GM21515 (cell line): ENCODE measurements at regions not wholly inside any gene's neighbourhood (a gene's known extent, or its start where the extent isn't known, plus 50 kb on each side); places are given as distances from the start of the nearest gene placed in this dataset.

Experiments used
- ATAC-seq: cut with Tn5 transposase; IDR thresholded peaks from one replicate; pipeline ENCODE4 v1.9.1; 2021; ENCODE audit not compliant: unreplicated experiment

DNA sequence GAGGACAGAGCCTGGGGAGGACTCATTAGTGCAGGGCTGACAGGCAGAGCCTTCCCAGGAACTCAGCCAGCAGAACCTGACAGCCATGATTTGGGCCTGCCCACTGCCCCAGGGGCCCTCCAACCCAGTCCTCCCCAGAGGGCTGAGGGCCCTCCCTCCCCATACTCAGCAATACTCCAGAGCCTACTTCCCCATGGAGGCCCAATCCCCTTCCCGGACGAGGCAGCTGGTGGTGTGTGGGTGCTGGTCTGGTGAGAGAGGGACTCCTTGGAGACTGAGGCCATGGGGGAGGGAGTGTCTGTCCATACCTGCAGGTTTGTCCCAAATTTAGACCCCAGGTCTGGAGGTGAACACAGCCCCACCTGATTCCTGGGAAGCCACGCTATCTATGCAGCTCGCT is 120.9 kb upstream of the MLN start:
- ATAC-seq: no peak

DNA sequence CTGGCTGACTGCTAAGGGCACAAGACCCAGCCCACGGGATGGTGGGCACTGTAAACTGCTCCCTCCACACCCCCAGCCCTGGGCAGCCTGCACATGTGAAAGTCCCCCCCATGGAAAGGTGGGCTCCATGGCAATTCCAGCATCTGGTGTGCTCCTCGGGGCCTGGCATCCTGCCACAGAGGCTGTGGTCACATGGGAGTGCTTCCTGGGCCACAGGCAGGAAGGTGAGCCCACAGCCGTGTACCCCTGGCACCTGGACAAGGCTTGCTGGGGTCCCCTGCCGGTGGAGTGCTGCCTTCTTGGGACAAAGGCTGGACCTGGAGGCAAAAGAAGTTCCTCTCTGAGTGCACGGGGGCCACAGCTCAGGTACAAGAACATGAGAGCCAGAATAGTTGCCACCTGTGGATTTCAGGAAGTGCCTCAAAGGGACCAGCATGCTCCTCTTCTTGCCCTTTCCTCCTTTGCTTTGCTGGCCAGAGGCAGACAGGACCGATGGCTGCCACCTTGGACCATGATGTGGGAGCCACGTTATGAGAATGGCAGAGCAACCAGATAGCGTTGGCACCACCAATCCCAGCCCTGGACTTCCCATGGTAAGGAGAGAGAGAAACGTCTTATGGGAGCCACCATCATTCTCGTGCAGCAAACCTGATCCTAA is 120.2 kb upstream of the MLN start:
- ATAC-seq: no peak

GRCh38 chr6:33921745-33922144 is 117.9 kb upstream of the MLN start:
- no peak for ATAC-seq

- ATAC-seq: no peak
These were observed 114.4 kb upstream of the MLN start for GRCh38 chr6:33918175-33918695.

DNA sequence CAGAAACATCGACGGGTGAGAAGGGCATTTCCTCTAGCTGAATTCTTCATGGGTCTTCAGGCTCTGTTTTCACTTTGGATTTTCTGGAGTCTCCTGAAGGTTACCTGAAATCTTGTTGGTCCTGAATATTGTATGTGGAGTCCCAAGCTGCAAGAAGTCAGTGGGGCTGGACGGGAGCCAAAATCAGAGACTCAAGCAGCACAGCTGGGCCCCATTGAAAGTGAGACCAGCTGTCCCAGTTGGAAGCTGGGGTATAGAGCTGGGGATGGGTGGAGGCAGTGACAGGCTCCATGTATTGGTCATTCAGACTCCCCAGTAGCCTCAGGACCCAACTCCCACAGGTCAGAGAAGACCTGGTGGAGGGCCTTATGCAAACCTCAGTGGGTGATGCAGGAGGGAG is 111.3 kb upstream of the MLN start:
- ATAC-seq: no peak

- no peak for ATAC-seq
These were observed 110.8 kb upstream of the MLN start for GRCh38 chr6:33914645-33915044.

GRCh38 chr6:33912195-33912594 is 108.4 kb upstream of the MLN start:
- no peak for ATAC-seq

DNA sequence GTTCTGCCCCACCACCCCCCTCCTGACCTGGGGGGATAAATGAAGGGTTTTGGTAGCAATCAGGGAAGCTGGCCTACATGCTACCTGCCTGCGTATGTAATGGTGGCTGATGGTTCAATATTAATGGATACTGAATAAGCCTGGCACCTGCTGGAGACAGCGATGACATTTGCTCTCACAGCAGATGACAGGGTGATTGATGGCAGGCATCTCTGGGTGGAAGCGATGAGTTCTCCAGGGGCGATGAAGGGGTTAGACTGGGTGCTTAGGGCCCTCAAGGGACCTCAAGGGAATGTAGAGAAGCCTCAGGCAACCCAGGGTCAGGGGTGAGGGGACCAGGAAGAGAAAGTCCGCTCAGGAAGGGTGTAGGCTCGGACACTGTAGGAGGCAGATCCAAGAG is 107.7 kb upstream of the MLN start:
- no peak for ATAC-seq

- no peak for ATAC-seq
These were observed 106.8 kb upstream of the MLN start for GRCh38 chr6:33910594-33910993.

GRCh38 chr6:33909737-33910136 is 105.9 kb upstream of the MLN start:
- ATAC-seq: no peak

DNA sequence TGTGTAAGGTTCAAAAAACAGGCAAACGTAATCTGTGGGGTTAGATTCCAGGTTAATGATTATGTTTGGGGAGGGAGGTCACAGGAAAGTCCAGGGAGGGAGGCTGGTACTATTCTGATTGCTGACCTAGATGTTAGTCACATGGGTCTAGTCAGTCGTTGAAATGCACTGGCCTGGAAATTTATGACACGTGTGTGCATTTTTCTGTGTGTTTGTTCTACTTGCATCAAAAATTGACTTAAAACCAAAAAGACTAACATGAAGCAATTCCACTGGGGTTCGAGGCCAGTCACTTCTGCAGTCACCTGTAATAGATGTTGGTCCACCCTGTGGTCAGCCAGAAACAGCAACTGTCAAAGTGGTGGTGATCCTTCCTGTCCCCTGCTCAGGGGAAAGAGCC is 104.2 kb upstream of the MLN start:
- ATAC-seq: no peak

DNA sequence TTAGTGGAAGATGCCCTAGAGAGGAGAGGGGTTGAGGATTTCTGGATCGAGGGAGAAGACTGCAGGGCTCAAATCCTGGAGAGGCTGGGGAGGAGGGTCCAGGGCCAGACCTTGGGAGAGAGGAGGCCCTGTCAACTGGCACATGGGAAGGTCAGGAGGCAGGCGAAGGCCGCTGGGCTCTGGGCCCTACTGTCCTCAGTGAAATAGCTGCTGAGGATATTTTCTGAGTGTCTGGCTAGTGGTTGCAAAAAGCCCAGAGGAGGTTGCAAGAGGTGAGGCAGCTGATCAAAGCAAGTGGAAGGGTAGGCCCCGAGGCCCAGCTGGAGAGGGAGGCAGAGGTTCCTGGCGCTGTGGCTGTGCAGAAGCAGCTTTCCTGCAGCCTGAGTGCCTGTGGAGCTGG is 103.4 kb upstream of the MLN start:
- ATAC-seq: no peak

DNA sequence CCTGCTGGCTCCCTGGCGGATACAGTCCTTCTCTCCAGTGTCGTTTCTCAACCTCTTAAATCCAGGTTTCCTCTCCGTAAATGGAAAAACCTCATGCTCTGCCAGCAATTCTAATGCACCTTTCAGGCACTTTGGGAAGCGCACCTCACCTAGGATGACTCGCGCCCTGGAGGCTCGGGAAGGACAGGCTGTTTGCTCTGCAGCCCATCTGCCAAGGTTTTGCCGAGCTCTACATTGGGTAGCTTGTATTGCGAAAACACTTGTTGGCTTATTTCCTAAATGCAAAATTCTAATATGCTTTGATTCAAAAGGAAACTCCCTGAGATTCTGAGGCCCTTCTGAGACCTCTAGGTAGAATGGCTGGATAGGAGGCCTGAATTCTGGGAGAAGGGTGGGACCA is 102.6 kb upstream of the MLN start:
- no peak for ATAC-seq

DNA sequence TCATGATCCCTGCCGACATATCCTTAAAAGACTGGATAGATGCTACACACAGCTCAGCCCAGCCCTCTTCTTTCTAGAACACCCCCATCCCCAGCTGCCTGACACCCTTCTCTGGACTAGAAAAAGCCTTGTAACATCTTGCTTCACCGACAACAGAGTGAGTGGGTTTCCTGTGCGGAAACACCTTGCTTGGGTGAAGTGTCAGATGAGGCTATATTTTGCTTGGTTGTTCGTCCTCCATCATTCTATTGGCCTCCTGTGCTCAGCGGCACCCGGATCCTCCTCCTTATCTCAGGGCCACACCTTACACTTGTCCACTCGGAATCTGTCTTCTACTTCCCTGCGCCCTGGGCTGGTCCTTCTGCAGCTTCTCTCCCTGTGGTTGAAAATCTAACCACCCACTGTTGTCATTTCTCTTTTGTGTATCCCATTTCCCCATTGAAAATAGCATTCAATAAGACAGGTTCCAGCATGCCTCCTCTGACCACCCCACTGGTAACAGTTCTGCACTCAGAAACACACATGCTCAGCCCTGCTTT is 101.3 kb upstream of the MLN start:
- ATAC-seq: no peak

DNA sequence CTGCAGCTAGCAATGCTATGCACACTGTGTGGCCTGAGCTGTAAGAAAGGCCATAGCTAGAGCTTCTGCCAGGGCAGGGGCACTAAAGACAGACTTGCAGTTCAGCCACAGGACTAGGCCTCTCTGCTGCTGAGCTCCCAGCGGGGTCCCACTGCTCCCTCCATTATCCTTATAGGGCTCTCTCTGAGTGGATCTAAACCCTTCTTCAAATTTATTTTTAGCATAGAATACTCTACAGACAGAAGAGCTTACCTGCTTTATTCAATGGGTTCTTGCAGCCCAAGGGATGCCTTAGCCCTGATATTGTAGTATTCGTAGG is 100.9 kb upstream of the MLN start:
- no peak for ATAC-seq

GRCh38 chr6:33904050-33904746 is 100.4 kb upstream of the MLN start:
- ATAC-seq: peak; percentile 65

- no peak for ATAC-seq
These were observed 99.8 kb upstream of the MLN start for GRCh38 chr6:33903579-33903978.

GRCh38 chr6:33902457-33902853 is 98.7 kb upstream of the MLN start:
- ATAC-seq: no peak

GRCh38 chr6:33901822-33902456 is 98.1 kb upstream of the MLN start:
- ATAC-seq: no peak

- ATAC-seq: no peak
These were observed 95.0 kb upstream of the MLN start for GRCh38 chr6:33898771-33899170.

DNA sequence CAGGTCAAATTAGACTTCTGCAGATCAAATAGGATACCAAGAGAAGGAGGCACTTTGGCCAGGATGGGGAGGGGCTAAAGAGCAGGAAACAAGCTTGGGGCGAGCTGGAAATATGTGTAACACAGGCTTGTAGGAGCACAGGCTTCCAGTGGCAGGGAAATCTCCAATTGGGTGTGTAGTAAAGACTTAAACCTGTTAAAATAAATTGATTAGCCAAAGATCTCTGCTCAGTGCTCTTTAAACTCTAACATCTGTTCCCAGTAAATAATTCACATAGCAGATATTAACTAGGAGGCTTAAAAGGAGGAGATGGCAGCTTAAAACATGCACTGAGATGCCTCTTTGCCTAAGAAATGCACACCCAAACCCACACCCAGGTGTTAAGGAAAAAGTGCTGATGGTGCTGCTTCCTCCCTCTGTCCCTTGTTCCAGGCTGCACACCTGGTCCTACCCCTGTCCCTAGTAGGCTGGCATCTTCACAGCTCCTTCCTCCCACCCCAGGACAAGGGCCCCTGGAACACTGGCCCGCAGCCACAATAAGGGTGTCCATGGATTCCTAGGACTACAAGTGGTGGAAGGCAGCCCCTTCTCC is 93.5 kb upstream of the MLN start:
- ATAC-seq: no peak
